Brain microvascular endothelial cell (primary cell): ENCODE measurements at regions not wholly inside any gene's neighbourhood (a gene's known extent, or its start where the extent isn't known, plus 50 kb on each side); places are given as distances from the start of the nearest gene placed in this dataset.

Experiments used
- DNase-seq: peaks from one replicate; pipeline ENCODE4 v3.0.0-alpha.2; 2020
- H3K27ac ChIP-seq: fragments of 250-450 bp; sonication (Bioruptor Pico); 2 replicates; pipeline ENCODE4 v1.5.1; 2020; ENCODE audit warnings: mild to moderate bottlenecking, moderate library complexity
- H3K27me3 ChIP-seq: fragments of 250-450 bp; sonication (Bioruptor Pico); replicated peaks from 2 replicates; pipeline ENCODE4 v1.5.1; 2020; ENCODE audit warnings: mild to moderate bottlenecking
- H3K36me3 ChIP-seq: fragments of 250-450 bp; sonication (Bioruptor Pico); replicated peaks from 2 replicates; pipeline ENCODE4 v1.5.1; 2020; ENCODE audit warnings: mild to moderate bottlenecking
- H3K4me3 ChIP-seq: 2 replicates; pipeline ENCODE4 v1.5.1; 2011; ENCODE audit warnings: low read depth, mild to moderate bottlenecking, control low read depth, low read length, moderate library complexity
- CTCF ChIP-seq: IDR thresholded peaks from 2 replicates; pipeline ENCODE4 v1.5.1; 2011; ENCODE audit warnings: low read depth, mild to moderate bottlenecking, moderate library complexity, low read length, control low read depth, inconsistent platforms; ENCODE audit errors: missing control alignments
- in situ Hi-C: cut with HindIII; loops from 2 replicates; pipeline ENCODE4 v1.10.0; 2017; ENCODE audit warnings: low sequenced_read_pairs, low pct_ligation_motif_present

- Histone ChIP-seq H3K4me3 (no peak overlapping the region), H3K27me3 (no peaks in the 10 kb centered on the region), H3K36me3 (no peaks in the 10 kb centered on the region), H3K27ac (no peak overlapping the region)
- no peak for TF ChIP-seq CTCF
- in situ Hi-C loops = no loop called here
- DNase-seq = no peak
These were observed 169.7 kb downstream of the IGLL1 start for GRCh38 chr22:23410411-23410810.

- in situ Hi-C loops = no loop called here
- no peak overlapping the region for H3K4me3 ChIP-seq
- TF ChIP-seq CTCF = no peak
- H3K27me3 ChIP-seq = no peaks in the 10 kb centered on the region
- DNase-seq = no peak
- no peak overlapping the region for H3K27ac ChIP-seq
- no peaks in the 10 kb centered on the region for H3K36me3 ChIP-seq
These were observed 170.1 kb downstream of the IGLL1 start for GRCh38 chr22:23409976-23410375.

- in situ Hi-C loops = no loop called here
- Histone ChIP-seq H3K27me3 (no peaks in the 10 kb centered on the region), H3K27ac (no peak overlapping the region), H3K4me3 (no peak overlapping the region), H3K36me3 (no peaks in the 10 kb centered on the region)
- no peak for DNase-seq
- no peak for TF ChIP-seq CTCF
These were observed 171.8 kb downstream of the IGLL1 start for GRCh38 chr22:23408321-23408720.

- H3K36me3 ChIP-seq = no peaks in the 10 kb centered on the region
- H3K4me3 ChIP-seq = no peak overlapping the region
- H3K27me3 ChIP-seq = no peaks in the 10 kb centered on the region
- no peak overlapping the region for H3K27ac ChIP-seq
- in situ Hi-C loops = no loop called here
- no peak for TF ChIP-seq CTCF
- no peak for DNase-seq
These were observed 174.7 kb downstream of the IGLL1 start for GRCh38 chr22:23405366-23405851.

- TF ChIP-seq CTCF = no peak
- Histone ChIP-seq H3K27ac (no peak overlapping the region), H3K36me3 (no peaks in the 10 kb centered on the region), H3K27me3 (no peaks in the 10 kb centered on the region), H3K4me3 (no peak overlapping the region)
- in situ Hi-C loops = no loop called here
- DNase-seq = peak; percentile 13
These were observed 175.3 kb downstream of the IGLL1 start for GRCh38 chr22:23404689-23405365.
